ENCODE measurements at regions not wholly inside any gene's neighbourhood (a gene's known extent, or its start where the extent isn't known, plus 50 kb on each side); places are given as distances from the start of the nearest gene placed in this dataset.

GRCh38 chr2:118509319-118510004 is 338.0 kb downstream of the EN1 start:
- no peak for ATAC-seq
- TF ChIP-seq CTCF (IDR thresholded peaks at IDR 0.05 in 4 of 5, conservative IDR thresholded peaks at IDR 0.05 in 1 of 5) (no peak), POLR2A (IDR thresholded peaks at IDR 0.05) (no peak)
- Histone ChIP-seq H3K27ac (no peak overlapping the region), H3K9me3 (no peaks in the 10 kb centered on the region), H3K4me3 (no peak overlapping the region), H3K27me3 (no peaks in the 10 kb centered on the region), H3K4me1 (no peaks in the 10 kb centered on the region), H3K36me3 (no peaks in the 10 kb centered on the region)
- DNase-seq, result no peak
- in situ Hi-C loops (cut with MboI; ENCODE audit: low sequenced_read_pairs in 4 of 4) (no loop called here), intact Hi-C loops (cut with DNase I; ENCODE audit: low total_unique reads) (no loop called here)

GRCh38 chr2:118508282-118508681 is 339.2 kb downstream of the EN1 start:
- DNase-seq (no peak), ATAC-seq (no peak)
- Histone ChIP-seq H3K9me3 (no peaks in the 10 kb centered on the region), H3K36me3 (no peaks in the 10 kb centered on the region), H3K4me3 (no peak overlapping the region), H3K27me3 (no peaks in the 10 kb centered on the region), H3K27ac (no peak overlapping the region), H3K4me1 (no peaks in the 10 kb centered on the region)
- intact Hi-C loops (cut with DNase I; ENCODE audit: low total_unique reads), result no loop called here
- TF ChIP-seq CTCF (IDR thresholded peaks at IDR 0.05 in 4 of 5, conservative IDR thresholded peaks at IDR 0.05 in 1 of 5) (no peak), POLR2A (IDR thresholded peaks at IDR 0.05) (no peak)
- in situ Hi-C loops (cut with MboI; ENCODE audit: low sequenced_read_pairs in 4 of 4), result no loop called here

- intact Hi-C loops (cut with DNase I; ENCODE audit: low total_unique reads), result no loop called here
- no peak for DNase-seq
- H3K27ac ChIP-seq, result no peak overlapping the region
- TF ChIP-seq CTCF (IDR thresholded peaks at IDR 0.05 in 4 of 5, conservative IDR thresholded peaks at IDR 0.05 in 1 of 5), result no peak
- no peak for TF ChIP-seq POLR2A (IDR thresholded peaks at IDR 0.05)
- no peaks in the 10 kb centered on the region for H3K36me3 ChIP-seq
- H3K27me3 ChIP-seq, result no peaks in the 10 kb centered on the region
- in situ Hi-C loops (cut with MboI; ENCODE audit: low sequenced_read_pairs in 4 of 4), result no loop called here
- H3K4me3 ChIP-seq, result no peak overlapping the region
- H3K4me1 ChIP-seq, result no peaks in the 10 kb centered on the region
- no peaks in the 10 kb centered on the region for H3K9me3 ChIP-seq
- ATAC-seq, result no peak
These were observed 342.0 kb downstream of the EN1 start for GRCh38 chr2:118505436-118505835.

- no peaks in the 10 kb centered on the region for H3K27me3 ChIP-seq
- H3K9me3 ChIP-seq, result no peaks in the 10 kb centered on the region
- ATAC-seq (no peak), DNase-seq (no peak)
- in situ Hi-C loops (cut with MboI; ENCODE audit: low sequenced_read_pairs in 4 of 4), result no loop called here
- no peaks in the 10 kb centered on the region for H3K36me3 ChIP-seq
- H3K4me3 ChIP-seq, result no peak overlapping the region
- H3K27ac ChIP-seq, result no peak overlapping the region
- intact Hi-C loops (cut with DNase I; ENCODE audit: low total_unique reads), result no loop called here
- TF ChIP-seq CTCF (IDR thresholded peaks at IDR 0.05 in 4 of 5, conservative IDR thresholded peaks at IDR 0.05 in 1 of 5) (no peak), POLR2A (IDR thresholded peaks at IDR 0.05) (no peak)
- H3K4me1 ChIP-seq, result no peaks in the 10 kb centered on the region
These were observed 345.3 kb downstream of the EN1 start for GRCh38 chr2:118502106-118502505.

GRCh38 chr2:118498943-118499342 is 348.5 kb downstream of the EN1 start:
- ATAC-seq, result no peak
- in situ Hi-C loops (cut with MboI; ENCODE audit: low sequenced_read_pairs in 4 of 4), result no loop called here

More at GRCh38 chr2:118498943-118499342, 348.5 kb downstream of the EN1 start:
- DNase-seq, result no peak
- Histone ChIP-seq H3K4me3 (no peak overlapping the region), H3K27me3 (no peaks in the 10 kb centered on the region), H3K9me3 (no peaks in the 10 kb centered on the region), H3K27ac (no peak overlapping the region), H3K4me1 (no peaks in the 10 kb centered on the region), H3K36me3 (no peaks in the 10 kb centered on the region)
- intact Hi-C loops (cut with DNase I; ENCODE audit: low total_unique reads), result no loop called here
- TF ChIP-seq POLR2A (IDR thresholded peaks at IDR 0.05), result no peak
- no peak for TF ChIP-seq CTCF (IDR thresholded peaks at IDR 0.05 in 4 of 5, conservative IDR thresholded peaks at IDR 0.05 in 1 of 5)
